PC-9 (cell line): ENCODE measurements at regions not wholly inside any gene's neighbourhood (a gene's known extent, or its start where the extent isn't known, plus 50 kb on each side); places are given as distances from the start of the nearest gene placed in this dataset.

ENCODE experiments used
- CTCF ChIP-seq: fragments of 200-600 bp; sonication (generic); conservative IDR thresholded peaks from 2 replicates; pipeline ENCODE4 v1.6.1; 2017; ENCODE audit warnings: mixed run types, antibody characterized with exemption, mild to moderate bottlenecking, moderate library complexity
- EZH2 ChIP-seq: fragments of 200-600 bp; sonication (generic); IDR thresholded peaks from 2 replicates; pipeline ENCODE4 v1.8.0; 2017; ENCODE audit warnings: antibody characterized with exemption, low read depth

- TF ChIP-seq CTCF (no peak), EZH2 (no peak)
Measured at GRCh38 chr5:148880696-148881095, 54.3 kb downstream of the ADRB2 start.
